GM06990 (cell line): ENCODE measurements at regions not wholly inside any gene's neighbourhood (a gene's known extent, or its start where the extent isn't known, plus 50 kb on each side); places are given as distances from the start of the nearest gene placed in this dataset.

Experiments
- DNase-seq: peaks from one replicate; pipeline ENCODE4 v3.0.0-alpha.2; 2011; ENCODE audit not compliant: insufficient read length; ENCODE audit errors: extremely low read depth
- H3K27me3 ChIP-seq: replicated peaks from 2 replicates; pipeline ENCODE4 v1.6.0; 2011; ENCODE audit warnings: low read length; ENCODE audit not compliant: control insufficient read depth, insufficient read depth
- H3K36me3 ChIP-seq: 2 replicates; pipeline ENCODE4 v1.5.1; 2011; ENCODE audit warnings: low read length; ENCODE audit not compliant: control insufficient read depth, insufficient read depth
- H3K4me3 ChIP-seq: replicated peaks from 2 replicates; pipeline ENCODE4 v1.5.1; 2011; ENCODE audit warnings: low read depth, mild to moderate bottlenecking, control low read depth, low read length
- TF ChIP-seq, protein P1 (sequence below): IDR thresholded peaks from 2 replicates; pipeline ENCODE4 v1.5.1; 2011; ENCODE audit warnings: low read length, control low read depth, mild to moderate bottlenecking, inconsistent platforms; ENCODE audit not compliant: insufficient read depth, poor library complexity, severe bottlenecking

DNA sequence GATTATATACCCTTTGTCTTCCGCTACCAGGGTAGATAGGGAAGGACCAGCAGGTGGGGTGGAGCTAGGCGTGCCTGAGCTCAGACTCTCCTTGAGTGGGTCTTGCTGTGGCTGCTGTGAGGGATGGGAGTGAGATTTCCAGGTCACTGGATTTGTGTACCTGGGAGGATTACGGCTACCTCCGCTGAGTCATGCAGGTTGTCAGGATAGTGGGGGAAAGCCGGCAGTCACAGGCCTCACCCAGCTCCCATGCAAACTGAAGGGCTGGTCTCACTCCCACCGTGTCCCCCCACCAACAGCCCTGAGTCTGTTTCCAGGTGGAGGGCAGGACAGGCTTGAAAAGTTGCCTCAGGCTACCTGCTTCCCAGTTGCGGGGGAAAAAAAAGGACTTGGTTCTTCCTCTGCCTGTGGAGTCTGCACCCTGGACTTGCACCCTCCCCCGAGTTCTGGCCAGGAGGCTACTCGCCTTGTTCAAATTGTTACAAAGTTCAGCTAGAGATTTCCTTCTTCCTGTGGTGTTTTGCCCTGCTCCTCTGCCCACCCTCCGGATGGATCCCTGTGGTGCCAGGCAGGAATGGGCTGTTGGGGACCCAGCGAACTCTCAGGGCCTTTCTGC, 268.3 kb downstream of the VAPA start:
- TF ChIP-seq, protein P1, sequence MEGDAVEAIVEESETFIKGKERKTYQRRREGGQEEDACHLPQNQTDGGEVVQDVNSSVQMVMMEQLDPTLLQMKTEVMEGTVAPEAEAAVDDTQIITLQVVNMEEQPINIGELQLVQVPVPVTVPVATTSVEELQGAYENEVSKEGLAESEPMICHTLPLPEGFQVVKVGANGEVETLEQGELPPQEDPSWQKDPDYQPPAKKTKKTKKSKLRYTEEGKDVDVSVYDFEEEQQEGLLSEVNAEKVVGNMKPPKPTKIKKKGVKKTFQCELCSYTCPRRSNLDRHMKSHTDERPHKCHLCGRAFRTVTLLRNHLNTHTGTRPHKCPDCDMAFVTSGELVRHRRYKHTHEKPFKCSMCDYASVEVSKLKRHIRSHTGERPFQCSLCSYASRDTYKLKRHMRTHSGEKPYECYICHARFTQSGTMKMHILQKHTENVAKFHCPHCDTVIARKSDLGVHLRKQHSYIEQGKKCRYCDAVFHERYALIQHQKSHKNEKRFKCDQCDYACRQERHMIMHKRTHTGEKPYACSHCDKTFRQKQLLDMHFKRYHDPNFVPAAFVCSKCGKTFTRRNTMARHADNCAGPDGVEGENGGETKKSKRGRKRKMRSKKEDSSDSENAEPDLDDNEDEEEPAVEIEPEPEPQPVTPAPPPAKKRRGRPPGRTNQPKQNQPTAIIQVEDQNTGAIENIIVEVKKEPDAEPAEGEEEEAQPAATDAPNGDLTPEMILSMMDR: no peak

DNA sequence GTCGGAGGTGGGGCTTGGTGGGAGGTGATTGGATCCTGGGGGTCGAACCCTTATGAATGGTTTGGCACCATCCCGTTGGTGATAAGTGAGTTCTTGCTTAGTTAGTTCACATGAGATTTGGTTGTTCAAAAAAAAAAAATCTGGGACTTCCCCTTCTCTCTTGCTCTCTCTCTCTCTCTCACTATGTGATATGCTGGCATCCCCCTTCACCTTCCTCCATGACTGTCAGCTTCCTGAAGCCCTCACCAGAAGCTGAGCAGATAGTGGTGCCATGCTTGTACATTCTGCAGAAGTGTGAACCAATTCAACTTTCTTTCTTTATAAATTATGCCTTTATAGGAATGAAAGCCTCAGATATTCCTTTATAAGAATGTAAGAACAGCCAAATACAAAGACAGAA, 269.7 kb upstream of the APCDD1 start:
- H3K36me3 ChIP-seq: no peaks in the 10 kb centered on the region
- TF ChIP-seq, protein P1: no peak
- no peak overlapping the region for H3K4me3 ChIP-seq
- no peaks in the 10 kb centered on the region for H3K27me3 ChIP-seq
- DNase-seq: no peak

More for the DNA sequence above, 268.3 kb downstream of the VAPA start:
- H3K4me3 ChIP-seq: no peak overlapping the region
- no peaks in the 10 kb centered on the region for H3K27me3 ChIP-seq
- H3K36me3 ChIP-seq: no peaks in the 10 kb centered on the region
- no peak for DNase-seq

DNA sequence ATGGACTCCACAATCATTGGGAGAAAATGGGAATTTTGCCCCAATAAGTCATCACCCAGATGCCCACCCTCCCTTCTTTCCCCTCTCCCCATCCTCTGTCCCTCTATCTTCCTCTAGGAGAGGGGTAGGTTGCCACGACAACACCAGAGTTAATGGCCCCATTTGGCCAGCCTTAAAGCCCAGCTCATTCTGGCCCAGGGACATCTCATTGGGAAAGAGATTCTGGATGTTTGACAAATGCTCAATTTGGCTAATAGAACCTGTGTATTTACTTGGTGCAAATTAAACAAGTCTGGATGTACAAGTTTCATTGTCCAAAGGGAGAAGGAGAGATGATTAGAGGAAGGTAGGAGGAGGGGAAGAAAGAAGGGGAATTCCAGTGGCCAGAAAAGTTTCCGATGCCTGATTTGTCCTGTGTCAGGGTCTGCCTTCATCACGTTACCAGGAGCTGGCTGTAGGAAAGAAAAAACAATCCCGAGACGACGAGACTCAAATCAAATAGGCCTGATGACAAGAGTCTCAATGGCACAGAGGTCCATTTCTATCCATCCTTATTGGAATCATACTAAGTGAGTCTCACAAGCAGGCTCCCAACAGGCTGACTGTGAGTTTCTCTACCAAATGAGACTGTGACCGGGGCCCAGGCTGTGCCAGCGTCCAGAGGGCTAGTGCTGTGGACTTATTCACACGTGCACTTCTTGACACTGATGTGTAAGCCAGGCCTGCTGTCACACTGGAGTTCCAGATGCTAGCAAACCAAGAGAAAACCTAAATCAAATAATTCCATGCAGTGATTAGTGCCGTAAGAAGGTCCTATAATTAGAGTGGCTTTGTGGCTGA, 265.2 kb upstream of the APCDD1 start:
- Histone ChIP-seq H3K36me3 (no peaks in the 10 kb centered on the region), H3K4me3 (no peak overlapping the region), H3K27me3 (no peaks in the 10 kb centered on the region)
- DNase-seq: no peak
- TF ChIP-seq, protein P1: no peak

DNA sequence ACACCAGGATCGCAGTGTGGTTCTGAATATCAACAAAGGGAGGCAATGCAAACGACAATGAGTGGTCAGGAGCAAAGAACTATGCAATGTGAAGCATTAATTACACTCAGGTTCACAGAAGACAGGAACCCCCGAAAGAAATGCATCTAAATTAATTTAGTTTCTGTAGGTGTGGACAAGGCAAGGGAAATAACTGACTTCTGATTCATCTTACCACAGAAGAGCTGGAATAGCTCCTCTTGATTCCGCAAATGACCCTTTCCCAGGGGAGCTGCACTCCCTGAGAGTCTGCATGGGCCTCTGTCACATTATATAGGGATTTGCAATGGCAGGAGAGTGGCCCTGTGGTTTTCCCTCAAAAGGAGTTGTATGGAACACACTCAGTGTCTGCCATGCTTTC, 263.9 kb upstream of the APCDD1 start:
- DNase-seq: no peak
- H3K4me3 ChIP-seq: no peak overlapping the region
- H3K27me3 ChIP-seq: no peaks in the 10 kb centered on the region
- TF ChIP-seq, protein P1: no peak
- no peaks in the 10 kb centered on the region for H3K36me3 ChIP-seq

DNA sequence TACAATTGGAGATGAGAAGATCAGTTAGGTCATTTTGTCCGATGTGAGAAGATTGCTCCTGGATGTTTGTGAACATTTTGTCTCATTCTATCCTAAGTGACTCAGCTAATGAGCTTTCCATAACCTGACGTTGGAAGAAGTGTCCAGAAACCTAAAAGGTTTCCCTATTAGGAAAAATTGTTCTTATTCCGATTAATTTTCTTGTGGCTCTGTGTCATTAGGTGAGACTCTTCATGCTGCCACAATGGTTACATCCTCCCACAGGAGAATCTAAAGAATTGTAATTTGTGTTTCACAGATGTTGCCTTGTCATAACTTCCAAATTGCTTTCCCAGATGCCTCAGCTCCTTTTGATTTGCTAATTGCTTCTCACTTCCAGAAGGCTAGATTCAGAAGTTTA, 261.0 kb upstream of the APCDD1 start:
- no peak overlapping the region for H3K4me3 ChIP-seq
- no peaks in the 10 kb centered on the region for H3K27me3 ChIP-seq
- DNase-seq: no peak
- H3K36me3 ChIP-seq: no peaks in the 10 kb centered on the region
- TF ChIP-seq, protein P1: no peak
